ENCODE measurements at regions not wholly inside any gene's neighbourhood (a gene's known extent, or its start where the extent isn't known, plus 50 kb on each side); places are given as distances from the start of the nearest gene placed in this dataset.

DNA sequence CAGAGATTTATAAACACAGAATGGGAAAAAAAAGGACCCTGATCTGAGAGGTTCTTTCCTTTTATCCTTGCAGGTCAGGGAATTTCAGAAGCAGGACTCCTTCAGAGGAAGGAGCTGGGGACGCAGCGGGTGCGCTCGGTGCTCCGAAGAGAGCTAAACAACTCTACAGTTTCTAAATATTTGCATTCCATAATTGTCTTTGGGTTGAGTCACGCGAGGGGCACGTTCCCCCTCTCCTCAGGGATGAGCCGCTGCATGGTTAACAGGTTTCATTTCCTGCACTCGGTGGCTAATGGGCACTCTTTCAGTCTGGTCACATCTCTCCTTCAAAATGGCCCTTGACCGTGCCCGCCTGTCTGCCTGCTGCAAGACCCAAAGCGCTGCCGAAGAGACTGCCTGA lies 165.0 kb upstream of the HMHB1 start:
- DNase-seq: peak in 1 of 5 donors; percentile 69
- TF ChIP-seq, protein P1, sequence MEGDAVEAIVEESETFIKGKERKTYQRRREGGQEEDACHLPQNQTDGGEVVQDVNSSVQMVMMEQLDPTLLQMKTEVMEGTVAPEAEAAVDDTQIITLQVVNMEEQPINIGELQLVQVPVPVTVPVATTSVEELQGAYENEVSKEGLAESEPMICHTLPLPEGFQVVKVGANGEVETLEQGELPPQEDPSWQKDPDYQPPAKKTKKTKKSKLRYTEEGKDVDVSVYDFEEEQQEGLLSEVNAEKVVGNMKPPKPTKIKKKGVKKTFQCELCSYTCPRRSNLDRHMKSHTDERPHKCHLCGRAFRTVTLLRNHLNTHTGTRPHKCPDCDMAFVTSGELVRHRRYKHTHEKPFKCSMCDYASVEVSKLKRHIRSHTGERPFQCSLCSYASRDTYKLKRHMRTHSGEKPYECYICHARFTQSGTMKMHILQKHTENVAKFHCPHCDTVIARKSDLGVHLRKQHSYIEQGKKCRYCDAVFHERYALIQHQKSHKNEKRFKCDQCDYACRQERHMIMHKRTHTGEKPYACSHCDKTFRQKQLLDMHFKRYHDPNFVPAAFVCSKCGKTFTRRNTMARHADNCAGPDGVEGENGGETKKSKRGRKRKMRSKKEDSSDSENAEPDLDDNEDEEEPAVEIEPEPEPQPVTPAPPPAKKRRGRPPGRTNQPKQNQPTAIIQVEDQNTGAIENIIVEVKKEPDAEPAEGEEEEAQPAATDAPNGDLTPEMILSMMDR (IDR thresholded peaks at IDR 0.05; ENCODE audit: borderline replicate concordance, extremely low read depth, insufficient read depth): no peak
- no peaks in the 10 kb centered on the region for H3K36me3 ChIP-seq (ENCODE audit: control insufficient read depth in 2 of 3, insufficient read depth in 3 of 3, low read length in 3 of 3)
- no peaks in the 10 kb centered on the region for H3K4me1 ChIP-seq (ENCODE audit: control insufficient read depth in 2 of 3, insufficient read depth in 2 of 3, low read depth in 1 of 3, low read length in 3 of 3)
- FAIRE-seq: no peak
- intact Hi-C loops (cut with DNase I): no loop called here
- H3K4me3 ChIP-seq (ENCODE audit: low read length in 3 of 3): no peak overlapping the region
- H3K9me3 ChIP-seq (ENCODE audit: control insufficient read depth in 2 of 3, insufficient read depth in 1 of 3, low read length in 3 of 3): no peaks in the 10 kb centered on the region
- no peaks in the 10 kb centered on the region for H3K27me3 ChIP-seq (ENCODE audit: control insufficient read depth, insufficient read depth, low read length)
- H3K27ac ChIP-seq (ENCODE audit: low read depth in 2 of 2, low read length in 2 of 2): no peak overlapping the region
- H3K9ac ChIP-seq (ENCODE audit: low read length in 3 of 3): no peak overlapping the region

DNA sequence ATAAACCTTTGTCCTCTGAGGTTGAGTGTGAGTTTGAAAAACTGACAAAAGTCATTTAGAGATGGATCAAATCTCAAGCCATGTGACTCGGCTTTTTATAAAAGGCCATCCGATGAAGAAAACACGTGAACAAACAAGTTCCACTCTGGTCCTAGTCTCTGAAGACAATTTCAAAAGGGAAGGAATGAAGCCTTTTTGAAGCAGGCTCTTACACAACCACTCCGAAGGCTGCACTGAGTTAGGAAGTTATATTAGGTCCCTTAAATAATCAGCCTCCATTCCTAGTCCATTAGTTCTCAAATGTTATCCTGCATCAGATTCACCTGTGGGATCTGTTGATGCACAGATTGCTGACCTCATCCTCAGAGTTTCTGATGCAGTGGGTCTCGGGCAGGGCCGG lies 166.6 kb upstream of the HMHB1 start:
- Histone ChIP-seq H3K9me3 (ENCODE audit: control insufficient read depth in 2 of 3, insufficient read depth in 1 of 3, low read length in 3 of 3) (no peaks in the 10 kb centered on the region), H3K4me1 (ENCODE audit: control insufficient read depth in 2 of 3, insufficient read depth in 2 of 3, low read depth in 1 of 3, low read length in 3 of 3) (no peaks in the 10 kb centered on the region), H3K36me3 (ENCODE audit: control insufficient read depth in 2 of 3, insufficient read depth in 3 of 3, low read length in 3 of 3) (no peaks in the 10 kb centered on the region), H3K9ac (ENCODE audit: low read length in 3 of 3) (no peak overlapping the region), H3K27me3 (ENCODE audit: control insufficient read depth, insufficient read depth, low read length) (no peaks in the 10 kb centered on the region), H3K27ac (ENCODE audit: low read depth in 2 of 2, low read length in 2 of 2) (no peak overlapping the region), H3K4me3 (ENCODE audit: low read length in 3 of 3) (no peak overlapping the region)
- intact Hi-C loops (cut with DNase I): no loop called here
- DNase-seq (no peak), FAIRE-seq (no peak)
- TF ChIP-seq, protein P1 (IDR thresholded peaks at IDR 0.05; ENCODE audit: borderline replicate concordance, extremely low read depth, insufficient read depth): no peak

DNA sequence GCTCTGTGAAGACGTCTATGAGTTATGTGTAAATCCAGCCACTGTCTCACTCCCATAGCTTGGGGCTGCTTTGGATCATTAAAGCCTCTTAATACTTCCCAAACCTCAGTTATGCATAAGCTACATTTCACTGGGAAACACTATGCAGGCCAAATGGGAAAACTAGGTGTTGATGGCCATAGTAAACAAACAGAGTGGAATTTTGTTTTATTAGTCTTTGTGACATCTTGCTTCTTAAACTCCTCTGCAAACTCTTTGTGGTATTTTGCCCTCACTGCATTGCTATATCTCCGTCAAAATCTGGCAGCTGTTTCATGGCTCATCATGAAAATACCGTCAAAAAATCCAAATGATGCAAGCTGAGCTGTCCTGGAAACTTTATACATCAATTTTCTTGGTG lies 167.2 kb upstream of the HMHB1 start:
- no peak for DNase-seq
- Histone ChIP-seq H3K4me3 (ENCODE audit: low read length in 3 of 3) (no peak overlapping the region), H3K27me3 (ENCODE audit: control insufficient read depth, insufficient read depth, low read length) (no peaks in the 10 kb centered on the region), H3K36me3 (ENCODE audit: control insufficient read depth in 2 of 3, insufficient read depth in 3 of 3, low read length in 3 of 3) (no peaks in the 10 kb centered on the region), H3K27ac (ENCODE audit: low read depth in 2 of 2, low read length in 2 of 2) (no peak overlapping the region), H3K9me3 (ENCODE audit: control insufficient read depth in 2 of 3, insufficient read depth in 1 of 3, low read length in 3 of 3) (no peaks in the 10 kb centered on the region), H3K9ac (ENCODE audit: low read length in 3 of 3) (no peak overlapping the region), H3K4me1 (ENCODE audit: control insufficient read depth in 2 of 3, insufficient read depth in 2 of 3, low read depth in 1 of 3, low read length in 3 of 3) (no peaks in the 10 kb centered on the region)
- no peak for FAIRE-seq
- TF ChIP-seq, protein P1 (IDR thresholded peaks at IDR 0.05; ENCODE audit: borderline replicate concordance, extremely low read depth, insufficient read depth): no peak
- intact Hi-C loops (cut with DNase I): no loop called here

DNA sequence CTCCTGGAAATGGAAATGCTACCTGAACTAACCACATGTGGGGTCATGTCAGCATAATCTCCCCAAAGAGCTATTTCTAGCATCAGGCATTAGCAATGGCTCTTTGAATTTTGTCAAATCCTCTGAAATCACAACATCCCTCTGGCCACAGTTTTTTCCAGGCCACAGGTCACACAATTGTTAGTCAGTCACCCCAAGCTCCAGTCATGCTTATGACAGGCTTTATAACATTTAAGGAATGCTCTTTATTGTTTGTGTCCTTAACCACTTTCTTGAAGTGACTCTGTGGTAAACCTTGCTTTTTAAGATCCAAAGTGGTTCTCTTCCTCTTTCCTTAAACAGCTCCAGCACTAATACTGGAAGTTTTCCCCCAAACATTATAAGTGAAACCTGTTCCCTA lies 169.2 kb upstream of the HMHB1 start:
- no peaks in the 10 kb centered on the region for H3K4me1 ChIP-seq (ENCODE audit: control insufficient read depth in 2 of 3, insufficient read depth in 2 of 3, low read depth in 1 of 3, low read length in 3 of 3)
- DNase-seq (no peak), FAIRE-seq (no peak)
- no peak overlapping the region for H3K27ac ChIP-seq (ENCODE audit: low read depth in 2 of 2, low read length in 2 of 2)
- H3K4me3 ChIP-seq (ENCODE audit: low read length in 3 of 3): no peak overlapping the region
- no peaks in the 10 kb centered on the region for H3K27me3 ChIP-seq (ENCODE audit: control insufficient read depth, insufficient read depth, low read length)
- H3K9me3 ChIP-seq (ENCODE audit: control insufficient read depth in 2 of 3, insufficient read depth in 1 of 3, low read length in 3 of 3): no peaks in the 10 kb centered on the region
- no peaks in the 10 kb centered on the region for H3K36me3 ChIP-seq (ENCODE audit: control insufficient read depth in 2 of 3, insufficient read depth in 3 of 3, low read length in 3 of 3)
- TF ChIP-seq, protein P1 (IDR thresholded peaks at IDR 0.05; ENCODE audit: borderline replicate concordance, extremely low read depth, insufficient read depth): no peak
- intact Hi-C loops (cut with DNase I): no loop called here
- H3K9ac ChIP-seq (ENCODE audit: low read length in 3 of 3): no peak overlapping the region

Measured in kidney (tissue), 13 donors.